NB4 (cell line): ENCODE measurements at regions not wholly inside any gene's neighbourhood (a gene's known extent, or its start where the extent isn't known, plus 50 kb on each side); places are given as distances from the start of the nearest gene placed in this dataset.

ENCODE experiments used
- DNase-seq: peaks from one replicate; pipeline ENCODE4 v3.0.0; 2010; ENCODE audit warnings: low read depth
- H3K4me3 ChIP-seq: one replicate; pipeline ENCODE4 v1.5.1; 2011; ENCODE audit warnings: mild to moderate bottlenecking, low read depth, low read length, moderate library complexity
- CTCF ChIP-seq: IDR thresholded peaks from one replicate; pipeline ENCODE4 v1.5.1; 2012; ENCODE audit warnings: low read depth, low read length
- MAX ChIP-seq: IDR thresholded peaks from 2 replicates; pipeline ENCODE4 v1.6.1; 2011; ENCODE audit warnings: low read depth, low read length
- MYC ChIP-seq: IDR thresholded peaks from 2 replicates; pipeline ENCODE4 v1.6.1; 2011; ENCODE audit warnings: low read depth, low read length
- POLR2A ChIP-seq: IDR thresholded peaks from 2 replicates; pipeline ENCODE4 v1.6.1; 2011; ENCODE audit warnings: mild to moderate bottlenecking; ENCODE audit not compliant: insufficient read length; ENCODE audit errors: extremely low read depth

GRCh38 chr12:30320561-30320960 is 375.1 kb downstream of the IPO8 start:
- no peak for TF ChIP-seq MYC
- no peak for DNase-seq
- H3K4me3 ChIP-seq, result no peak overlapping the region

- DNase-seq, result no peak
- no peak overlapping the region for H3K4me3 ChIP-seq
- TF ChIP-seq MYC, result no peak
- TF ChIP-seq CTCF, result no peak
- no peak for TF ChIP-seq POLR2A
- no peak for TF ChIP-seq MAX
Measured at GRCh38 chr12:30314506-30315100, 381.1 kb downstream of the IPO8 start.

- no peak for DNase-seq
- TF ChIP-seq CTCF, result no peak
- no peak overlapping the region for H3K4me3 ChIP-seq
Measured at GRCh38 chr12:30308010-30308717, 387.5 kb downstream of the IPO8 start.

- no peak for DNase-seq
- TF ChIP-seq CTCF (no peak), POLR2A (no peak), MYC (no peak), MAX (no peak)
- H3K4me3 ChIP-seq, result no peak overlapping the region
Measured at GRCh38 chr12:30304528-30304927, 391.1 kb downstream of the IPO8 start.

GRCh38 chr12:30301291-30301690 is 394.4 kb downstream of the IPO8 start:
- no peak for DNase-seq
- no peak overlapping the region for H3K4me3 ChIP-seq
- TF ChIP-seq MYC, result no peak
- no peak for TF ChIP-seq CTCF
- no peak for TF ChIP-seq MAX
- no peak for TF ChIP-seq POLR2A

- TF ChIP-seq CTCF (no peak), POLR2A (no peak), MAX (no peak), MYC (no peak)
- no peak overlapping the region for H3K4me3 ChIP-seq
- DNase-seq, result no peak
Measured at GRCh38 chr12:30296486-30296885, 399.2 kb downstream of the IPO8 start.
